Activated CD8-positive, alpha-beta memory T cell treated with anti-CD3 and anti-CD28 coated beads for 48 hours (primary cell): ENCODE measurements at regions not wholly inside any gene's neighbourhood (a gene's known extent, or its start where the extent isn't known, plus 50 kb on each side); places are given as distances from the start of the nearest gene placed in this dataset.

Experiments used
- DNase-seq, 3 experiments: peaks; one replicate each; pipeline ENCODE4 v3.0.0-alpha.2; 2020; ENCODE audit warnings: low read depth in 2 of 3, low spot score in 2 of 3

DNA sequence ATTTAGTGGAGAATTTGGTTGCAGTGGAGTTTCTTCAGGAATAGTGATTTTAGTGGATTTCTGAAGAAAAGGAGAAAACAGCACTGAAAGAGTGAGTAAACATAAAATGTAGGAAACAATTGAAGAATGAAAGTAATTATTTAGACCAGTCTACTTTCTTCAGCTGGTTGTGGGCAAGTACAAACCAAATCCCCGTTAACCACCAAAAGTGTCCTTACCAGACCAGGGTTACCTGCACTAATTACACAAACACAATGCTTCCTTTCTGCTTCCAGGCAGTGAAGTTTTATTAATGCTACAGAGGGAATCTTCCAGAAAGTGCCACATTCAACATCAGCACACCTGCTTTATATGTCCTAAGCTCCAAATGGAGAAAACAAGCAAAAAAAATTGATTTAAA lies 248.0 kb upstream of the TBC1D5 start:
- no peak for DNase-seq

GRCh38 chr3:17986348-17986816 lies 244.0 kb upstream of the TBC1D5 start:
- no peak for DNase-seq

GRCh38 chr3:17985658-17986347 lies 243.4 kb upstream of the TBC1D5 start:
- DNase-seq = no peak

DNA sequence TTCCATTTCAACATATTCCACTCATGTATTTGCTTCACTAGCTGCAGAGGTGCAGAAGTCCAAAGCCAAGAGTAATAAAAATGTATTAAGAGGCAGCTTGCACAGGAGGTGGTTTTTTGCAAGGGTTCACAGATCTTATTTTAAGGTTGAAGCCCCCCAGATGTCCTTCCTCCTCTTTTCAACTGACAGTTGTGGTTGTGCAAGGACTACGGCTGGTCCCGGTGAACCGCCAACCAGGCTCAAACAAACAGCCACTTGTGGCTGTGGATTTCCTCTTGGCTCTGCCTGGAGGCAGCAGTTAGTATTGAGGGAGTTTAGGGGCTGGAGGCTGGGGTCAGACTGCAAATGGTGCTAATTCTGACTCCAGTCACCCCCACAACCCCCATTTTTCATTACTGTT lies 240.7 kb upstream of the TBC1D5 start:
- DNase-seq = no peak

GRCh38 chr3:17982211-17982880 lies 239.9 kb upstream of the TBC1D5 start:
- DNase-seq = no peak

DNA sequence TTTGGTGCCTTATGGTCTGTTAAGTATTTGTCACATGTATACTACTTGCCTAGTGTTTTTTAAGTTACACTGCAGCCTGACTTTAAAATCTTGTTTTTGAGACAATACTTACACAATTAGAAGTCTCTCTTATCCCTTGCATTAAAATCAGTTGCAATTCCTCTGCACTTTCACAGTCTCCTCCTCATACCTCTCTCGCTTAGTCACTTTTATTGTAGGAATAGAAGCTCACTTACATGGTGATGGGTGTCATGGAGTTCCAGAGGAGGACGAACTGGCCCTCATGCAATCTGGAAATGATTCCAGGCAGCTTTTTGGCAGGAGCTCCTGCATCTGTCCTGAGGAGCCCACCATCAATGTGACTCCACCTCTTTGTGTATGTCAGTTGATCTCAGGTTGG lies 238.4 kb upstream of the TBC1D5 start:
- DNase-seq = no peak

GRCh38 chr3:17979911-17980310 lies 237.5 kb upstream of the TBC1D5 start:
- no peak for DNase-seq

DNA sequence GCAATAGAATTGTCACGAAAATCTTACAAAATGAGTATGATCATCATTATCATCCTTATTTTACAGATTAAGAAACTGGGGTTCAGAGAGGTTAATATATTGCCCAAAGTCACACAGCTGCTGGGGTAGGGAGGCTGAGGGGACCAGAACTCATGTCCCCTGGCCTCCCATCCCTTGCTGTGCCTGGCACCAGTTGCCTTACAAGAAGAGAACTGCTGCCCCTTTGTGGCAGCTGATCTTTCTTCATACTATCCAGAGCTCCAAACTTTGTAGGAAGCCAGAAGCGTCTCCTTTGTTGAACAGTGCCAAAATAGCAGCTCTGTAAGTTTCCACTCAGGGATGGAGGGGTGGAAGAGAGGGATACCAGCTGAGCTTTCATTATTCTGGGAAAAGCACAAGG lies 236.8 kb upstream of the TBC1D5 start:
- DNase-seq = no peak

DNA sequence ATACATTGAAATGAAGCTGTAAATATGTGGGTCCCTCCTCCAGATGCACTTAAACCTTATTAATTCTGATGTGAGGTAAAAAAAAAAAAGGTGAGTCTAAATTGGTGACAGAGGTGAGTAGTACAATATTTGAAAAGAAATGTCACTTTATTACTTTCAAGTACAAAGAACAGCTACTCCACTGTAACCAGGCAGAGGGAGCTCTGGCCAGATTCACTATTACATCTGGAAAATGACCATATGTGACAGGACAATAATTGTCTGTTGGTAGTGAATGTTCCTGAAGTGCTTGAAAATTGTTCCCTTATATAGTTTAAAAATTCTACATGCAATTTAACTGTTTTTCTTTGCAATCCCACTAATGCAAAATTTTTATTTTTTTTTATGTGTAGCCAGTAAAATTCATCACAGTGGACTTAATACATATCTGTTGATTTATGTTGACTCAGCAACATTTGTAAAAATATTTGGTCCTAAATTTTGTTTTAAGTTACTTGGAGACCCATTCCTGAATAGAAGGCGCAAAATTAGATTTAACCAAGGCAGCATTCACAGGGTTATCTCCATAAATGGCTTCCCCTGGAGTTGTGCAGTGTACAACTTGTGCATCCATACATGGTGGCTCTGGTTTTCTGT lies 231.9 kb upstream of the TBC1D5 start:
- DNase-seq = no peak

GRCh38 chr3:17972959-17973906 lies 230.8 kb upstream of the TBC1D5 start:
- DNase-seq = no peak

- DNase-seq = no peak
Observed at GRCh38 chr3:17972476-17972875, 230.0 kb upstream of the TBC1D5 start.

GRCh38 chr3:17972030-17972429 lies 229.6 kb upstream of the TBC1D5 start:
- DNase-seq = no peak

DNA sequence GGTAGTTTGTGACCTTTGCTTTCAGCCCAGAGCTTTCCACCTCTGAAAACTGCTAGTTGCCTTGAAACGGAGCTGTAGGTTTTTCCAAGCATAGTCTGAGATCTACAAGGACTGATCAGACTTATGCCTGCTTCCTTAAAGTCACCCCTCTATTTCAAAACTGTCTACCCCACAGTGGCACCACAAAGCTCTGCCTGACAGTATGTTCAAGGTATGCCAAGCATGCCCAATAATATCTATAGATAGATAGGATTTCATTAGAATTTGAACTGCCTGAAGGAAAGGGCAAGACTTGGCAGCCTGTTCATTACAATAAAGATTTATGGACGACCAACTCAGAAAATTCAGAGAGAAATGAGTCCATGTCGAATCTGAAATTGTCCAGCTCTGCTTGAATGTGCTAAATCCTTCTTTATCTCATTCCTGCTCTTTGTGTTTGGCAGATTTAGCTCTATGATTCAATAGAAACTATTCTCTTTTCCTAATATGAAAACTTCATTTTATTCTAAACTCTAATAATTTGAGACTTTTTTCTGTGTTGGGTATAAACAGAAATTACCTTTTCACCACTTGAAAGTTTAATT lies 227.6 kb upstream of the TBC1D5 start:
- DNase-seq = no peak

GRCh38 chr3:17969244-17969643 lies 226.8 kb upstream of the TBC1D5 start:
- DNase-seq = no peak

GRCh38 chr3:17967953-17968607 lies 225.6 kb upstream of the TBC1D5 start:
- DNase-seq = no peak

DNA sequence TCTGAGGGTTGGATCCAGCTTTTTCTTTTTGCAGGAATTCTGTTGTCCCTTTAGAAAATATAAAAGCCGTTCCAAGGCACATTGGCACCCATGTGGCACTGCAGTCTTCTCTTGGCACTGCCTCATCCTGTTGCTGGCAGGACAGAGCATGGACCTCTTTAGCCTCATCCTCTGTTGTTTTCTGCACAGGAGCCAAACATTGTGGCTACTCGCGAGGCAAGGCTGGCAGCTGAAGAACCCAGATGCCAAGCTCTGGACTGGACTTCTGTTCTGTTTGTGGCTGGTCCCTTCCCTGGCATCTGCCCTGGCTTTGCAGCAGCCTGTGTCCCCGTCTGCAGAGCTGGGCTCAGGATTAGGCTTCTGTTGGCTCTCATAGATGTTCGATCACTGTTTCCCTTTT lies 224.7 kb upstream of the TBC1D5 start:
- no peak for DNase-seq

DNA sequence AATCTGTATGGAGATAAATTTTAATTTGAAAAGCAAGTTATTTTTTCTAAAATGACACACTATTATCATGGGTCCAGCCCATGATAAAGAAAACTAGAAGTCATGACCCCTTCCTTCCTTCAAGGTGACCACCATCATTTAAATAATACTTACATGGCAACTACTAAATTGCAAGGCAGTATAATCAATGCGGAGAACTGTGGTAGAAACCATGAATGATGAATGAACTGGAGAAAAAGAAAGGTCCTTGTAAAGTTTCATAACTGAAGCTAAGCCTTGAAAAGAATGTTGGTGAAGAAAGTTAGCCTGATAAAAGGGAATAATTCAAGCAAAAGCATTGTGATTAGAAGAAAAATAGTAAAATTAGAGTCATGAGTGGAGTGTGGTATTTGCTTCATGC lies 222.9 kb upstream of the TBC1D5 start:
- DNase-seq = no peak

DNA sequence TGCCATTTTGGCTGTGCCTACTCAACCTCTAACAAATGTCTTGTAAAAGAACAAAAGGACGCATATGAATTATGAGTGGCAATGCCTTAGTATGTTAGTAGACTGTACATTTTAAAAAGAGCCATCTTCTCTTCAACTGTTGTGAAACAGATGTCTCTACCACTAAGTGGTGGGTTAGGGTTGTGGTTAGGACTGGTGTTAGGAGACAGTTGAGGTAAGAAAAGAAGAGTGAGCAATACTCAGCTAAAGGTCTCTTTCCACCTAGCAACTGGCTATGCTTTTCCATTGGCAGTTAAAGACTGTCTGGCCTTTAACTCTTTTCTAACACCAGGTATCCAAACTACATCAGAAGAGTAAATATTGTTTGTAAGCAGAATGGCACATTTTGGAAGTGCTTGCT lies 221.7 kb upstream of the TBC1D5 start:
- DNase-seq = no peak

- DNase-seq = no peak
Observed at GRCh38 chr3:17955411-17955810, 213.0 kb upstream of the TBC1D5 start.

DNA sequence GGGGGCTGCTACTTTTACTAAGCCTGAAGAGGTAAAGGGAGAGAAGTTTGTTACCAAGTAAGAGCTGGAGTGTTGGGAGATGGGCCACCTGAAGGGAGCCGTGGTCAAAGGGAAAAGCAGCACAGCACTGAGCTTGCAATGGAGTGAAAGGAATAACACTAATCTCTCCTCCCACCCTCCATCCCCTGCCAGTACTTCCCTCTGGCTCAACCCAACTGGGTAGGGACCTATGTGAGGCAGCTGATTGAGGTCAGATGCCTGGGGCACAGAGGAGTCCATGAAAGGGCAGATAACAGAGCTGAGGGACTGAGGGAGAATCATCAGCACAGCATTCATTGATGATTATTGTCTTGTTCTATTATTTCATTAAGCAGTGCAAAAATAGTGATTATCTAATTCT lies 212.4 kb upstream of the TBC1D5 start:
- no peak for DNase-seq
